Activated CD8-positive, alpha-beta memory T cell treated with anti-CD3 and anti-CD28 coated beads, Interleukin-2, amount 10 ng/mL, durations not matched to agents 7 days and 5 days (primary cell): ENCODE measurements at regions not wholly inside any gene's neighbourhood (a gene's known extent, or its start where the extent isn't known, plus 50 kb on each side); places are given as distances from the start of the nearest gene placed in this dataset.

Source experiments
- ATAC-seq: fragments of 150-1000 bp; cut with Tn5 transposase; one replicate; pipeline ENCODE4 v1.10.0; 2021; ENCODE audit warnings: moderate library complexity
- CTCF ChIA-PET: fragments of 350-600 bp; sonication (Branson Sonifier 250); formaldehyde crosslinking; loops from one replicate; lab custom pipeline; 2021; ENCODE audit warnings: antibody characterized with exemption; lab: Charles Lee
- DNase-seq: peaks from one replicate; pipeline ENCODE4 v3.0.0-alpha.2; 2020
- H3K27ac Mint-ChIP-seq: one replicate; pipeline ENCODE4 v1.8.0; 2021; ENCODE audit warnings: mild to moderate bottlenecking, mixed read lengths
- H3K27me3 Mint-ChIP-seq: one replicate; pipeline ENCODE4 v1.8.0; 2021; ENCODE audit warnings: mixed read lengths
- H3K36me3 Mint-ChIP-seq: one replicate; pipeline ENCODE4 v1.8.0; 2021; ENCODE audit warnings: mild to moderate bottlenecking, mixed read lengths
- H3K4me1 Mint-ChIP-seq: one replicate; pipeline ENCODE4 v1.8.0; 2021; ENCODE audit warnings: mixed read lengths
- H3K4me3 Mint-ChIP-seq: one replicate; pipeline ENCODE4 v1.8.0; 2021; ENCODE audit warnings: mild to moderate bottlenecking, moderate library complexity, mixed read lengths
- H3K9me3 Mint-ChIP-seq: one replicate; pipeline ENCODE4 v1.8.0; 2022; ENCODE audit warnings: low read depth, mixed read lengths

DNA sequence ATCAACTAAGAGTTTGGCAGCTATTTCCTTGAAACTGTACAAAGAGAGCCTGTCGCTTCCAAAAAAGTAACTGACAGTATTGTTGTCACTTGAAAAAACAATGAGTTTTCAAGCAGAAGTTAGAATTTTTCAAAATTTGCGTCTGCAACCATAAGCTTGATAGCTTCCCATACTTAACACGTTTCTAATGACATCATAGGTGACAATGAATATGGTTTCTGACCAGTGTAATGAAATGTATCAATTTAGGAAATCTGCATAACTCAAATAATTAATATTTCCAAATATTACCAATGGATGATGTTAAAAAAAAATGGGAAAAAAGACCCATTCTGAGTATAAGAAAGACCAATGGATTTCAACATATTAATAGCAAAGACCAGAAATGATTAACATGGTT, 165.4 kb upstream of the CRY1 start:
- H3K27ac Mint-ChIP-seq, result no peak overlapping the region
- no peak for ATAC-seq
- DNase-seq, result no peak
- H3K36me3 Mint-ChIP-seq, result peaks cover 1% of the 10 kb centered on the region
- no peaks in the 10 kb centered on the region for H3K9me3 Mint-ChIP-seq
- H3K27me3 Mint-ChIP-seq, result peaks cover 25% of the 10 kb centered on the region
- no peak overlapping the region for H3K4me3 Mint-ChIP-seq
- CTCF ChIA-PET, result no interaction called here
- H3K4me1 Mint-ChIP-seq, result no peaks in the 10 kb centered on the region

- DNase-seq (no peak), ATAC-seq (no peak)
- Mint-ChIP-seq H3K27me3 (peaks cover 19% of the 10 kb centered on the region), H3K36me3 (peaks cover 1% of the 10 kb centered on the region), H3K27ac (no peak overlapping the region), H3K4me1 (no peaks in the 10 kb centered on the region), H3K9me3 (no peaks in the 10 kb centered on the region), H3K4me3 (no peak overlapping the region)
- CTCF ChIA-PET, result no interaction called here
Measured at GRCh38 chr12:107263980-107264379, 170.6 kb upstream of the CRY1 start.

GRCh38 chr12:107264667-107265066, 171.3 kb upstream of the CRY1 start:
- CTCF ChIA-PET, result no interaction called here
- Mint-ChIP-seq H3K27ac (no peak overlapping the region), H3K4me3 (no peak overlapping the region), H3K36me3 (peaks cover 1% of the 10 kb centered on the region), H3K4me1 (no peaks in the 10 kb centered on the region), H3K9me3 (no peaks in the 10 kb centered on the region), H3K27me3 (peaks cover 16% of the 10 kb centered on the region)
- DNase-seq, result no peak
- no peak for ATAC-seq

- DNase-seq, result no peak
- Mint-ChIP-seq H3K27me3 (peaks cover 15% of the 10 kb centered on the region), H3K27ac (no peak overlapping the region), H3K4me3 (no peak overlapping the region), H3K9me3 (no peaks in the 10 kb centered on the region), H3K36me3 (no peaks in the 10 kb centered on the region), H3K4me1 (no peaks in the 10 kb centered on the region)
- no peak for ATAC-seq
- CTCF ChIA-PET, result no interaction called here
Measured at GRCh38 chr12:107267604-107268003, 174.3 kb upstream of the CRY1 start.

GRCh38 chr12:107271523-107271922, 178.2 kb upstream of the CRY1 start:
- Mint-ChIP-seq H3K27me3 (peaks cover 23% of the 10 kb centered on the region), H3K4me1 (no peaks in the 10 kb centered on the region), H3K4me3 (no peak overlapping the region), H3K9me3 (no peaks in the 10 kb centered on the region), H3K27ac (no peak overlapping the region), H3K36me3 (no peaks in the 10 kb centered on the region)
- CTCF ChIA-PET, result no interaction called here
- DNase-seq, result no peak
- ATAC-seq, result no peak

DNA sequence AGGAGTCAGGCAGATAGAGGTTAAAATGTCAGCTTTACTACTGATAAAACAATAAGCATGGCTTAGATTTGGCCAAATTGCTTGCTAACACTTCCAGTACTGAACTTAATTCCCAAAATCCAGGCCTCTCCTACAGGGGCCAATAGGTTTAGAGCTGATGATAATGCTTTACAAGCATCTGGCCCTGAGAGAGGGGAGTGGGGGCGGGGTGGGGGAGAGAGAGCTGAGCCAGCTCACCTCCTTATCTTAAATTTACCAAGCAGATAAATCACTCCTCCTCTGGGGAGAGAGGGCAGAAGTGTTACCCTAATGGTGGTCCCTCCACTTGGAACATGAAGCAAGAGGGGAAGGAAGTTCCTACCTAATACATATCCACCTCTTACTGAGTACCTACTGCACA, 182.2 kb upstream of the CRY1 start:
- ATAC-seq (no peak), DNase-seq (no peak)
- Mint-ChIP-seq H3K36me3 (no peaks in the 10 kb centered on the region), H3K27ac (no peak overlapping the region), H3K27me3 (peaks cover 30% of the 10 kb centered on the region), H3K9me3 (no peaks in the 10 kb centered on the region), H3K4me1 (no peaks in the 10 kb centered on the region), H3K4me3 (no peak overlapping the region)
- CTCF ChIA-PET, result no interaction called here

- DNase-seq (no peak), ATAC-seq (no peak)
- H3K36me3 Mint-ChIP-seq, result no peaks in the 10 kb centered on the region
- H3K9me3 Mint-ChIP-seq, result no peaks in the 10 kb centered on the region
- no peaks in the 10 kb centered on the region for H3K4me1 Mint-ChIP-seq
- no peak overlapping the region for H3K4me3 Mint-ChIP-seq
- H3K27ac Mint-ChIP-seq, result no peak overlapping the region
- H3K27me3 Mint-ChIP-seq, result peaks cover 31% of the 10 kb centered on the region
- CTCF ChIA-PET, result no interaction called here
Measured at GRCh38 chr12:107277855-107278254, 184.5 kb upstream of the CRY1 start.

DNA sequence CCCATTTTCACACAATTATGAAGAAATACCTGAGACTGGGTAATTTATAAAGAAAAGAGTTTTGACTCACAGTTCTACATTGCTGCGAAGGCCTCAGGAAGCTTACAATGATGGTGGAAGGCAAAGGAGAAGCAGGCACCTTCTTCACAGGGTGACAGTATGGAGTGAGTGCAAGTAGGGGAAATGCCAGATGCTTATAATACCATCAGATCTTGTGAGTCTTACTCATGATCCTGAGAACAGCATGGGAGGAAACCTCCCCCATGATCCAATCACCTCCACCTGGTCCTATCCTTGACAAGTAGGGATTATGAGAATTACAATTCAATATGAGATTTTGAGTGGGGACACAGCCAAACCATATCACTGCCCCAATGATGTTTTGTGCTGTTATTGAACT, 189.3 kb upstream of the CRY1 start:
- Mint-ChIP-seq H3K27me3 (peaks cover 20% of the 10 kb centered on the region), H3K27ac (no peak overlapping the region), H3K4me3 (no peak overlapping the region), H3K36me3 (peaks cover 6% of the 10 kb centered on the region), H3K4me1 (peaks cover 8% of the 10 kb centered on the region), H3K9me3 (peaks cover 5% of the 10 kb centered on the region)
- no peak for ATAC-seq
- no peak for DNase-seq
- CTCF ChIA-PET, result no interaction called here

DNA sequence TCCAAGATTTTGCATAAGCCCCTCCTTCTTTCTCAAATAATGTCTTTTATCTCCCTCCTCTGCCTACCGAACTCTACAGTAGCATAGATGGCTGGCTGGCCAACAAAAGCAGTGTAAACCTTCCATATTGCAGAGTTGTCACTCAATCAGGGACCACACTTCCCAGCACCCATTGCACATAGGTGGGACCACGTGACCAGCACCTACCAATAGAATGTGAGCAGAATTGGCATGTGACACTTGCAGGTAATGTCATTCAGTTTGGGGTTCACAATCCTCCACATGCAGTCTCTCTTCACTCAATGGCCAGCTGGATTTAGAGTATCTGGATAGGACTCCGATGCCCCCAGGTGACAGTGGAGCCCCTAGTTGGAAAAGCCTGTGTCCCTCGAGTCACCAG, 190.3 kb upstream of the CRY1 start:
- peaks cover 6% of the 10 kb centered on the region for H3K36me3 Mint-ChIP-seq
- peaks cover 16% of the 10 kb centered on the region for H3K4me1 Mint-ChIP-seq
- no peak for ATAC-seq
- peaks cover 17% of the 10 kb centered on the region for H3K27me3 Mint-ChIP-seq
- peaks cover 5% of the 10 kb centered on the region for H3K9me3 Mint-ChIP-seq
- DNase-seq, result no peak
- CTCF ChIA-PET, result no interaction called here
- no peak overlapping the region for H3K4me3 Mint-ChIP-seq
- no peak overlapping the region for H3K27ac Mint-ChIP-seq

- ATAC-seq (no peak), DNase-seq (no peak)
- no peak overlapping the region for H3K4me3 Mint-ChIP-seq
- peaks cover 6% of the 10 kb centered on the region for H3K36me3 Mint-ChIP-seq
- H3K9me3 Mint-ChIP-seq, result peaks cover 5% of the 10 kb centered on the region
- H3K27me3 Mint-ChIP-seq, result peaks cover 17% of the 10 kb centered on the region
- CTCF ChIA-PET, result no interaction called here
- peaks cover 19% of the 10 kb centered on the region for H3K4me1 Mint-ChIP-seq
- H3K27ac Mint-ChIP-seq, result no peak overlapping the region
Measured at GRCh38 chr12:107284692-107285091, 191.3 kb upstream of the CRY1 start.

GRCh38 chr12:107287436-107288413, 194.4 kb upstream of the CRY1 start:
- Mint-ChIP-seq H3K4me3 (peak overlapping the region; percentile 38), H3K36me3 (peaks cover 6% of the 10 kb centered on the region), H3K27ac (peak overlapping the region; percentile 81), H3K4me1 (peaks cover 21% of the 10 kb centered on the region), H3K9me3 (peaks cover 5% of the 10 kb centered on the region), H3K27me3 (peaks cover 17% of the 10 kb centered on the region)
- DNase-seq, result peak; percentile 85
- ATAC-seq, result peak; percentile 95
- CTCF ChIA-PET, result interaction anchor here (1.0 kb wide), 1 partner anchor 33 kb away, joined by 4 read pairs; no protein-coding TSS in a partner anchor

DNA sequence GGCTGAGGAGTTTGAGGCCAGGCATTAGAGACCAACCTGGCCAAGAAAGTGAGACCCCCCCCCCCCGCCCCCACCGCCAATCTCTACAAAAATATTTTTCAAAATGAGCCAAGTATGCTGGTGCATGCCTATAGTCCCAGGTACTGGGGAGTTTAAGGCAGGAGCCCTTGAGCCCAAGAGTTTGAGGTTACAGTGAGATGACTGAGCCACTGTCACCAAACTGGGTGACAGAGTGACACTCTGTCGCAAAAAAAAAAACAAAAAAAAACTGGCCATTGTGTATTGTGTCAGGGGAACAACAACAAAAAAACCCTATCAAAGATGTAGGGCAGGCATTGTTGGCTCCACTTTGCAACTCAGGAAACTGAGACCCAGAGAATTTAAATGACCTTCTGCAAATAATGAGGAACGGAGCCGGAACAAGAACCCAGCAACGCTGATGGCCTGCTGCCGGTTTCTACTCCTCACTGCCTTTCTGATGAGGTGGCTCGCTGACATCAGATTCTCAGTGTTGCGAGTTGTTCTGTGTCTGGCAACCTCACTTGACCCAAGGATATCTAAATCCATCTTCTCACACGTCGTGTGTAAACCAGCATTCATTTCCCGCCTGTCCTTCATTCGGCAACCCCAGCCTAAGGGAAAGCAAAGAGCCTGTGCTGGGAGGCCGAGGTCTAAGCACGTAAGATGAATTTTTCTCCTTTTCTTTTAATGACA, 195.2 kb upstream of the CRY1 start:
- CTCF ChIA-PET, result no interaction called here
- ATAC-seq (no peak), DNase-seq (no peak)
- Mint-ChIP-seq H3K4me1 (peaks cover 21% of the 10 kb centered on the region), H3K4me3 (no peak overlapping the region), H3K27ac (no peak overlapping the region), H3K27me3 (peaks cover 14% of the 10 kb centered on the region), H3K9me3 (peaks cover 2% of the 10 kb centered on the region), H3K36me3 (peaks cover 6% of the 10 kb centered on the region)

DNA sequence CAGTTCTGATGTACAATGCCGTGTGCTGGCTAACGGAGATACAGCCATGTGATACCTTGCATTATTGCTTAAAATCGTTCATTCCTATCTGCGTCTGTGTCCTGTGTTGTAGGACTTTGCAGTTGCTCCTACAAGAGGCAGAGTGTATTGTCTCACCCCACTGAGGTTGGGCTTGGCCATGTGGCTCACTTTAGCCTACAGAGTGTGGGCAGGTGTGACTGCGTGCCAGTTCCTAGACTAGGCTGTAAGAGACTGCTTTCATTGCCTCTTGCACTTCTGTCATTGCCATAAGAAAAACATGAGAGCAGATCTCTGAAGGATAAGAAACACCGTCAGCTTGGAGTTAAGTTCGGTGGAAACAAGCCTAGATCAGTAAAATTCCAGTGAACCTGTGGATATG, 197.7 kb upstream of the CRY1 start:
- Mint-ChIP-seq H3K4me1 (peaks cover 21% of the 10 kb centered on the region), H3K4me3 (no peak overlapping the region), H3K9me3 (no peaks in the 10 kb centered on the region), H3K27me3 (peaks cover 15% of the 10 kb centered on the region), H3K27ac (no peak overlapping the region), H3K36me3 (peaks cover 6% of the 10 kb centered on the region)
- DNase-seq, result no peak
- CTCF ChIA-PET, result interaction anchor here (1.3 kb wide), 1 partner anchor 30 kb away, joined by 3 read pairs; no protein-coding TSS in a partner anchor
- ATAC-seq, result no peak
